HepG2 (cell line): ENCODE measurements at regions not wholly inside any gene's neighbourhood (a gene's known extent, or its start where the extent isn't known, plus 50 kb on each side); places are given as distances from the start of the nearest gene placed in this dataset.

Source experiments
- ATAC-seq: fragments of 200-7000 bp; cut with Tn5 transposase; 3 replicates; pipeline ENCODE4 v1.9.1; 2020; ENCODE audit warnings: mild to moderate bottlenecking, moderate library complexity
- BruUV-seq: library from RNA; stranded (reverse); fragments of 400-500 nt; replicated peaks from 2 replicates; lab custom pipeline; 2021; lab: Mats Ljungman, UMichigan
- CTCF ChIA-PET: fragments of 300-600 bp; formaldehyde crosslinking; extraction: SDS; loops from one replicate; lab custom pipeline; 2021; ENCODE audit warnings: low total read pairs, inconsistent platforms, low intra/inter-chr PET ratio; lab: Yijun Ruan, JAX
- POLR2A ChIA-PET: fragments of 350-600 bp; sonication (Branson Sonifier 250); formaldehyde crosslinking; loops from one replicate; lab custom pipeline; 2020; ENCODE audit warnings: antibody characterized with exemption, inconsistent platforms; lab: Yijun Ruan, JAX
- DNase-seq: peaks from one replicate; pipeline ENCODE4 v3.0.0-alpha.2; 2015; ENCODE audit warnings: low spot score
- FAIRE-seq: peaks from 3 replicates; lab custom pipeline; 2011; peaks lifted over from hg19 to GRCh38; lab: Jason Lieb, UNC
- H2AFZ ChIP-seq: one replicate; pipeline ENCODE4 v1.6.1; 2011; ENCODE audit warnings: low read length, inconsistent platforms
- H3K27ac ChIP-seq: fragments of 300-600 bp; 3 replicates; pipeline ENCODE4 v1.8.0; 2011; ENCODE audit warnings: mixed run types, mild to moderate bottlenecking, mixed read lengths, low read length, inconsistent platforms; ENCODE audit not compliant: insufficient read depth; ENCODE audit errors: extremely low read length
- H3K27me3 ChIP-seq, 2 experiments: fragments of 200-600 bp in 1 of 2; 2 replicates in 1 of 2; 3 replicates in 1 of 2; pipeline versions ENCODE4 v1.6.0 to v1.8.0; 2011; ENCODE audit warnings: low read length in 2 of 2, mild to moderate bottlenecking in 2 of 2, moderate library complexity in 2 of 2, inconsistent platforms in 1 of 2; ENCODE audit not compliant: insufficient read depth in 2 of 2, control insufficient read depth in 1 of 2
- H3K36me3 ChIP-seq, 2 experiments: fragments of 200-600 bp in 1 of 2; replicated peaks in 1 of 2; 2 replicates in 1 of 2; 3 replicates in 1 of 2; pipeline versions ENCODE4 v1.5.1 to v1.8.0; 2011; ENCODE audit warnings: low read length in 2 of 2, inconsistent platforms in 1 of 2; ENCODE audit not compliant: insufficient read depth in 2 of 2, control insufficient read depth in 1 of 2
- H3K4me1 ChIP-seq: 2 replicates; pipeline ENCODE4 v1.5.1; 2012; ENCODE audit warnings: low read length, inconsistent platforms; ENCODE audit not compliant: insufficient read depth
- H3K4me2 ChIP-seq: 2 replicates; pipeline ENCODE4 v1.6.0; 2011; ENCODE audit warnings: low read depth, low read length, inconsistent platforms
- H3K4me3 ChIP-seq, 3 experiments: fragments of 200-600 bp in 1 of 3; sonication (generic), shearing (Covaris generic) in 1 of 3; replicated peaks in 1 of 3; 2 replicates each; pipeline ENCODE4 v1.5.1; 2011 to 2016; ENCODE audit warnings: low read length in 3 of 3, inconsistent platforms in 2 of 3, low read depth in 2 of 3, mild to moderate bottlenecking in 2 of 3, control low read depth in 1 of 3, mixed read lengths in 1 of 3; ENCODE audit not compliant: insufficient read depth in 1 of 3
- H3K79me2 ChIP-seq: one replicate; pipeline ENCODE4 v1.6.1; 2011; ENCODE audit warnings: low read length, inconsistent platforms; ENCODE audit not compliant: insufficient read depth
- H3K9ac ChIP-seq: 2 replicates; pipeline ENCODE4 v1.6.0; 2011; ENCODE audit warnings: mild to moderate bottlenecking, low read depth, low read length, inconsistent platforms; ENCODE audit not compliant: insufficient read depth
- H3K9me3 ChIP-seq: 2 replicates; pipeline ENCODE4 v1.5.1; 2012; ENCODE audit warnings: mild to moderate bottlenecking, low read length
- H4K20me1 ChIP-seq: 2 replicates; pipeline ENCODE4 v1.6.0; 2011; ENCODE audit warnings: inconsistent platforms, mild to moderate bottlenecking, low read length, moderate library complexity; ENCODE audit not compliant: insufficient read depth
- KAT8 ChIP-seq: IDR thresholded peaks from 2 replicates; pipeline ENCODE4 v1.6.1; 2016; ENCODE audit warnings: missing genetic modification reagents, missing compliant biosample characterization
- MAZ ChIP-seq, 2 experiments: sonication (generic) in 1 of 2; formaldehyde crosslinking in 1 of 2; IDR thresholded peaks; 2 replicates each; pipeline versions ENCODE4 v1.5.0 to v1.6.1; 2012 to 2020; ENCODE audit warnings: low read depth in 2 of 2, mild to moderate bottlenecking in 2 of 2, borderline replicate concordance in 1 of 2, improper control_type of control experiment in 1 of 2, low read length in 1 of 2, missing genetic modification reagents in 1 of 2, moderate library complexity in 1 of 2
- NCOA1 ChIP-seq: sonication (generic); formaldehyde crosslinking; IDR thresholded peaks from 2 replicates; pipeline ENCODE4 v1.9.0; 2021; ENCODE audit warnings: missing genetic modification reagents
- YY1 ChIP-seq: IDR thresholded peaks from 2 replicates; pipeline ENCODE4 v1.6.1; 2011; ENCODE audit warnings: low read length, low read depth, moderate library complexity, mild to moderate bottlenecking; ENCODE audit not compliant: insufficient read depth, insufficient replicate concordance
- ZMYM4 ChIP-seq: sonication (generic); formaldehyde crosslinking; IDR thresholded peaks from 2 replicates; pipeline ENCODE4 v1.8.1; 2023; ENCODE audit warnings: mild to moderate bottlenecking, missing genetic modification reagents
- ZNF143 ChIP-seq: sonication (generic); formaldehyde crosslinking; IDR thresholded peaks from 2 replicates; pipeline ENCODE4 v1.4.0; 2020; ENCODE audit warnings: missing genetic modification reagents
- WGBS: methylation state at CpG from one replicate; pipeline ENCODE4 v1.1.6; 2017; ENCODE audit warnings: low lambda C conversion rate; 5-methylcytosine and 5-hydroxymethylcytosine counted together
- in situ Hi-C: cut with HindIII; loops from 2 replicates; pipeline ENCODE4 v1.10.0; 2017; ENCODE audit warnings: low pct_unique_long_range_greater_than_20kb; ENCODE audit not compliant: extremely low pct_ligation_motif_present
- intact Hi-C: fragments of 100-400 bp; cut with micrococcal nuclease; formaldehyde crosslinking; loops from one replicate; pipeline ENCODE4 v1.10.0; 2022; ENCODE audit not compliant: unreplicated experiment
- TF ChIP-seq, protein P1 (sequence below): sonication (generic); formaldehyde crosslinking; IDR thresholded peaks from 2 replicates; pipeline ENCODE4 v1.5.0; 2020; ENCODE audit warnings: mild to moderate bottlenecking, missing genetic modification reagents, moderate library complexity

- FAIRE-seq: no peak
- no TSS peak for BruUV-seq
- CTCF ChIA-PET: no interaction called here
- no peaks in the 10 kb centered on the region for H3K27me3 ChIP-seq
- no peak overlapping the region for H3K4me2 ChIP-seq
- H2AFZ ChIP-seq: no peak overlapping the region
- H3K79me2 ChIP-seq: no peaks in the 10 kb centered on the region
- intact Hi-C loops (loop anchor here (10.0 kb wide), 1 partner anchor 130 kb away; no protein-coding TSS in a partner anchor), in situ Hi-C loops (no loop called here)
- no peaks in the 10 kb centered on the region for H3K36me3 ChIP-seq
- H3K4me3 ChIP-seq: no peak overlapping the region
- no peaks in the 10 kb centered on the region for H3K4me1 ChIP-seq
- H3K27ac ChIP-seq: no peak overlapping the region
- WGBS: 2% methylated on average over 3 of the region's 3 CpGs
- DNase-seq: peak; percentile 35
- H3K9me3 ChIP-seq: no peaks in the 10 kb centered on the region
- no peaks in the 10 kb centered on the region for H4K20me1 ChIP-seq
- TF ChIP-seq YY1 (peak; percentile 72), MAZ (IDR thresholded peaks at IDR 0.05; ENCODE audit: borderline replicate concordance, low read depth, low read length) (no peak), MAZ (CRISPR knock-in tag; IDR thresholded peaks at IDR 0.05; ENCODE audit: low read depth) (no peak), NCOA1 (CRISPR knock-in tag) (no peak), ZNF143 (peak; percentile 82), KAT8 (CRISPR knock-in tag) (peak; percentile 51; the same call in 1 of the 2 replicates), ZMYM4 (CRISPR knock-in tag) (0 out of 2 replicates have a peak, but pooled peaks have one; percentile 32)
- TF ChIP-seq, protein P1, sequence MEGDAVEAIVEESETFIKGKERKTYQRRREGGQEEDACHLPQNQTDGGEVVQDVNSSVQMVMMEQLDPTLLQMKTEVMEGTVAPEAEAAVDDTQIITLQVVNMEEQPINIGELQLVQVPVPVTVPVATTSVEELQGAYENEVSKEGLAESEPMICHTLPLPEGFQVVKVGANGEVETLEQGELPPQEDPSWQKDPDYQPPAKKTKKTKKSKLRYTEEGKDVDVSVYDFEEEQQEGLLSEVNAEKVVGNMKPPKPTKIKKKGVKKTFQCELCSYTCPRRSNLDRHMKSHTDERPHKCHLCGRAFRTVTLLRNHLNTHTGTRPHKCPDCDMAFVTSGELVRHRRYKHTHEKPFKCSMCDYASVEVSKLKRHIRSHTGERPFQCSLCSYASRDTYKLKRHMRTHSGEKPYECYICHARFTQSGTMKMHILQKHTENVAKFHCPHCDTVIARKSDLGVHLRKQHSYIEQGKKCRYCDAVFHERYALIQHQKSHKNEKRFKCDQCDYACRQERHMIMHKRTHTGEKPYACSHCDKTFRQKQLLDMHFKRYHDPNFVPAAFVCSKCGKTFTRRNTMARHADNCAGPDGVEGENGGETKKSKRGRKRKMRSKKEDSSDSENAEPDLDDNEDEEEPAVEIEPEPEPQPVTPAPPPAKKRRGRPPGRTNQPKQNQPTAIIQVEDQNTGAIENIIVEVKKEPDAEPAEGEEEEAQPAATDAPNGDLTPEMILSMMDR: peak; percentile 66
- peak; percentile 79 for ATAC-seq
- no peak overlapping the region for H3K9ac ChIP-seq
- POLR2A ChIA-PET: no interaction called here
Observed at GRCh38 chr15:37764733-37765191, 169.7 kb upstream of the TMCO5A start.
